ENCODE measurements at regions not wholly inside any gene's neighbourhood (a gene's known extent, or its start where the extent isn't known, plus 50 kb on each side); places are given as distances from the start of the nearest gene placed in this dataset.
"Not testable (repeated sequence)": the region's sequence is repeated elsewhere in the genome, so short reads cannot be mapped to it uniquely, and the experiment has no call there.

- FAIRE-seq (no peak), DNase-seq (ENCODE audit: insufficient read length, low spot score) (no peak)
- no peak for TF ChIP-seq POLR2A (IDR thresholded peaks at IDR 0.05; ENCODE audit: low read depth, low read length)
Measured at GRCh38 chr2:67082813-67083212, 314.3 kb upstream of the ETAA1 start.

- no peak for TF ChIP-seq POLR2A (IDR thresholded peaks at IDR 0.05; ENCODE audit: low read depth, low read length)
- DNase-seq (ENCODE audit: insufficient read length, low spot score) (no peak), FAIRE-seq (no peak)
Measured at GRCh38 chr2:67083951-67084350, 313.2 kb upstream of the ETAA1 start.

- FAIRE-seq = no peak
- TF ChIP-seq POLR2A (IDR thresholded peaks at IDR 0.05; ENCODE audit: low read depth, low read length) = no peak
Measured at GRCh38 chr2:67085146-67085545, 312.0 kb upstream of the ETAA1 start.

GRCh38 chr2:67091681-67092080 is 305.5 kb upstream of the ETAA1 start:
- no peak for TF ChIP-seq POLR2A (IDR thresholded peaks at IDR 0.05; ENCODE audit: low read depth, low read length)
- DNase-seq (ENCODE audit: insufficient read length, low spot score) = no peak
- FAIRE-seq = no peak

More at GRCh38 chr2:67085146-67085545, 312.0 kb upstream of the ETAA1 start:
- no peak for DNase-seq (ENCODE audit: insufficient read length, low spot score)

GRCh38 chr2:67095121-67095520 is 302.0 kb upstream of the ETAA1 start:
- no peak for DNase-seq (ENCODE audit: insufficient read length, low spot score)
- no peak for TF ChIP-seq POLR2A (IDR thresholded peaks at IDR 0.05; ENCODE audit: low read depth, low read length)
- no peak for FAIRE-seq

- TF ChIP-seq POLR2A (IDR thresholded peaks at IDR 0.05; ENCODE audit: low read depth, low read length) = no peak
- DNase-seq (ENCODE audit: insufficient read length, low spot score) (no peak), FAIRE-seq (no peak)
Measured at GRCh38 chr2:67096886-67097285, 300.2 kb upstream of the ETAA1 start.

GRCh38 chr2:67103157-67103556 is 294.0 kb upstream of the ETAA1 start:
- FAIRE-seq (no peak), DNase-seq (ENCODE audit: insufficient read length, low spot score) (no peak)
- no peak for TF ChIP-seq POLR2A (IDR thresholded peaks at IDR 0.05; ENCODE audit: low read depth, low read length)

- no peak for TF ChIP-seq POLR2A (IDR thresholded peaks at IDR 0.05; ENCODE audit: low read depth, low read length)
- no peak for DNase-seq (ENCODE audit: insufficient read length, low spot score)
- FAIRE-seq = no peak
Measured at GRCh38 chr2:67108231-67108630, 288.9 kb upstream of the ETAA1 start.

- no peak for DNase-seq (ENCODE audit: insufficient read length, low spot score)
- FAIRE-seq = no peak
- TF ChIP-seq POLR2A (IDR thresholded peaks at IDR 0.05; ENCODE audit: low read depth, low read length) = no peak
Measured at GRCh38 chr2:67124531-67124930, 272.6 kb upstream of the ETAA1 start.

- DNase-seq (ENCODE audit: insufficient read length, low spot score) (no peak), FAIRE-seq (no peak)
- TF ChIP-seq POLR2A (IDR thresholded peaks at IDR 0.05; ENCODE audit: low read depth, low read length) = no peak
Measured at GRCh38 chr2:67130531-67131256, 266.4 kb upstream of the ETAA1 start.

- FAIRE-seq (no peak), DNase-seq (ENCODE audit: insufficient read length, low spot score) (no peak)
- no peak for TF ChIP-seq POLR2A (IDR thresholded peaks at IDR 0.05; ENCODE audit: low read depth, low read length)
Measured at GRCh38 chr2:67131257-67131609, 265.9 kb upstream of the ETAA1 start.

GRCh38 chr2:67132441-67132940 is 264.6 kb upstream of the ETAA1 start:
- not testable (repeated sequence) for FAIRE-seq; DNase-seq (ENCODE audit: insufficient read length, low spot score)

GRCh38 chr2:67135208-67135607 is 261.9 kb upstream of the ETAA1 start:
- FAIRE-seq (no peak), DNase-seq (ENCODE audit: insufficient read length, low spot score) (no peak)
- no peak for TF ChIP-seq POLR2A (IDR thresholded peaks at IDR 0.05; ENCODE audit: low read depth, low read length)

- FAIRE-seq (no peak), DNase-seq (ENCODE audit: insufficient read length, low spot score) (no peak)
- no peak for TF ChIP-seq POLR2A (IDR thresholded peaks at IDR 0.05; ENCODE audit: low read depth, low read length)
Measured at GRCh38 chr2:67137699-67138098, 259.4 kb upstream of the ETAA1 start.

GRCh38 chr2:67142071-67142470 is 255.1 kb upstream of the ETAA1 start:
- no peak for TF ChIP-seq POLR2A (IDR thresholded peaks at IDR 0.05; ENCODE audit: low read depth, low read length)
- no peak for DNase-seq (ENCODE audit: insufficient read length, low spot score)
- no peak for FAIRE-seq

Data from H54 (cell line).